ENCODE measurements at regions not wholly inside any gene's neighbourhood (a gene's known extent, or its start where the extent isn't known, plus 50 kb on each side); places are given as distances from the start of the nearest gene placed in this dataset.

GRCh38 chr1:37305108-37305507, 169.3 kb upstream of the ZC3H12A start:
- TF ChIP-seq CTCF (IDR thresholded peaks at IDR 0.05) (no peak), POLR2A (IDR thresholded peaks at IDR 0.05) (no peak)
